ENCODE measurements at regions not wholly inside any gene's neighbourhood (a gene's known extent, or its start where the extent isn't known, plus 50 kb on each side); places are given as distances from the start of the nearest gene placed in this dataset.
A peak's percentile ranks its signal among the peaks of the same experiment; 100 is the strongest.

- no TSS peak for BruUV-seq (replicated peaks)
- no peaks in the 10 kb centered on the region; the same call in none of the 2 replicates for H3K27me3 ChIP-seq (ENCODE audit: control insufficient read depth, insufficient read depth, low read length)
- H3K4me3 ChIP-seq (ENCODE audit: low read depth in 2 of 2, low read length in 2 of 2): no peak overlapping the region
- DNase-seq (ENCODE audit: low read depth, low spot score): no peak
- ChIA-PET POLR2A (no interaction called here), CTCF (no interaction called here)
- TF ChIP-seq REST (IDR thresholded peaks at IDR 0.05; ENCODE audit: insufficient read depth in 1 of 2, low read depth in 2 of 2, low read length in 1 of 2): peak; percentile 90
- TF ChIP-seq SIN3A (IDR thresholded peaks at IDR 0.05; ENCODE audit: borderline replicate concordance, insufficient read depth, low read depth, low read length): no peak
- TF ChIP-seq POLR2AphosphoS5 (IDR thresholded peaks at IDR 0.05; ENCODE audit: low read depth, low read length): no peak
- no peak for TF ChIP-seq CTCF (IDR thresholded peaks at IDR 0.05)
- H3K9me3 ChIP-seq (ENCODE audit: control insufficient read depth, insufficient read depth, low read depth, low read length): no peaks in the 10 kb centered on the region
- H3K27ac ChIP-seq (ENCODE audit: low read length): no peak overlapping the region
- in situ Hi-C loops (cut with HindIII; ENCODE audit: low pct_unique_long_range_greater_than_20kb, low sequenced_read_pairs) (no loop called here), intact Hi-C loops (cut with micrococcal nuclease; ENCODE audit: unreplicated experiment) (no loop called here)
- H3K36me3 ChIP-seq (ENCODE audit: control insufficient read depth, insufficient read depth, low read length): no peaks in the 10 kb centered on the region
- ATAC-seq: no peak
- no peaks in the 10 kb centered on the region for H3K4me1 ChIP-seq (ENCODE audit: control insufficient read depth, insufficient read depth, low read length)
Measured at GRCh38 chr16:56013962-56014552, 138.9 kb upstream of the CES5A start.

- TF ChIP-seq TCF7L2 (IDR thresholded peaks at IDR 0.05; ENCODE audit: low read depth, low read length) (no peak), POLR2AphosphoS5 (IDR thresholded peaks at IDR 0.05; ENCODE audit: low read depth, low read length) (no peak), SIN3A (IDR thresholded peaks at IDR 0.05; ENCODE audit: borderline replicate concordance, insufficient read depth, low read depth, low read length) (no peak), CTCF (IDR thresholded peaks at IDR 0.05) (no peak), REST (IDR thresholded peaks at IDR 0.05; ENCODE audit: insufficient read depth in 1 of 2, low read depth in 2 of 2, low read length in 1 of 2) (no peak)
- BruUV-seq (replicated peaks): no TSS peak
- intact Hi-C loops (cut with micrococcal nuclease; ENCODE audit: unreplicated experiment) (no loop called here), in situ Hi-C loops (cut with HindIII; ENCODE audit: low pct_unique_long_range_greater_than_20kb, low sequenced_read_pairs) (no loop called here)
- ChIA-PET POLR2A (no interaction called here), CTCF (no interaction called here)
- Histone ChIP-seq H3K4me3 (ENCODE audit: low read depth in 2 of 2, low read length in 2 of 2) (no peak overlapping the region), H3K27me3 (ENCODE audit: control insufficient read depth, insufficient read depth, low read length) (no peaks in the 10 kb centered on the region; the same call in none of the 2 replicates), H3K4me1 (ENCODE audit: control insufficient read depth, insufficient read depth, low read length) (no peaks in the 10 kb centered on the region), H3K9me3 (ENCODE audit: control insufficient read depth, insufficient read depth, low read depth, low read length) (no peaks in the 10 kb centered on the region), H3K36me3 (ENCODE audit: control insufficient read depth, insufficient read depth, low read length) (no peaks in the 10 kb centered on the region), H3K27ac (ENCODE audit: low read length) (no peak overlapping the region)
- no peak for ATAC-seq
- DNase-seq (ENCODE audit: low read depth, low spot score): no peak
Measured at GRCh38 chr16:56012482-56012811, 137.3 kb upstream of the CES5A start.
